Transverse colon (tissue), 4 donors: ENCODE measurements at regions not wholly inside any gene's neighbourhood (a gene's known extent, or its start where the extent isn't known, plus 50 kb on each side); places are given as distances from the start of the nearest gene placed in this dataset.

Experiments used
- DNase-seq: peaks from one replicate; pipeline ENCODE4 v3.0.0-alpha.2; 2019
- H3K27ac ChIP-seq, 4 donors: fragments of 200-600 bp; sonication (generic); 2 replicates each; pipeline ENCODE4 v1.5.1; 2016 to 2018; ENCODE audit warnings: inconsistent platforms in 4 of 4
- H3K27me3 ChIP-seq: fragments of 200-600 bp; sonication (generic); 2 replicates; pipeline ENCODE4 v1.5.1; 2017; ENCODE audit warnings: inconsistent platforms
- H3K36me3 ChIP-seq, 4 donors: fragments of 200-600 bp; sonication (generic); 2 replicates each; pipeline ENCODE4 v1.5.1; 2017 to 2019; ENCODE audit warnings: inconsistent platforms in 4 of 4
- H3K4me1 ChIP-seq, 4 donors: fragments of 200-600 bp; sonication (generic); 2 replicates each; pipeline ENCODE4 v1.5.1; 2017 to 2020; ENCODE audit warnings: inconsistent platforms in 4 of 4
- H3K4me3 ChIP-seq, 4 donors: fragments of 200-600 bp; sonication (generic); 1 replicate in 1 of 4; 2 replicates in 3 of 4; pipeline versions ENCODE4 v1.5.1 to v1.6.1; 2017 to 2019; ENCODE audit warnings: inconsistent platforms in 4 of 4
- H3K9me3 ChIP-seq, 2 donors: fragments of 200-600 bp; sonication (generic); 2 replicates each; pipeline ENCODE4 v1.5.1; 2017 to 2019; ENCODE audit warnings: inconsistent platforms in 2 of 2
- CTCF ChIP-seq, 5 experiments: fragments of 200-600 bp in 3 of 5; fragments of 450-650 bp in 2 of 5; sonication (generic) in 3 of 5; IDR thresholded peaks; 1 replicate in 2 of 5; 2 replicates in 3 of 5; pipeline ENCODE4 v1.5.1; 2016 to 2017; ENCODE audit warnings: antibody characterized with exemption in 5 of 5, inconsistent platforms in 3 of 5, mild to moderate bottlenecking in 2 of 5, moderate library complexity in 1 of 5
- EP300 ChIP-seq: sonication (generic); formaldehyde crosslinking; IDR thresholded peaks from one replicate; pipeline ENCODE4 v1.6.1; 2017; ENCODE audit warnings: antibody characterized with exemption, low read depth
- POLR2A ChIP-seq: fragments of 450-650 bp; IDR thresholded peaks from one replicate; pipeline ENCODE4 v1.6.1; 2016; ENCODE audit warnings: antibody characterized with exemption, mild to moderate bottlenecking, moderate library complexity
- POLR2AphosphoS5 ChIP-seq, 3 donors: sonication (generic); formaldehyde crosslinking; IDR thresholded peaks; one replicate each; pipeline ENCODE4 v1.6.1; 2016; ENCODE audit warnings: antibody characterized with exemption in 3 of 3
- WGBS, 2 donors: methylation state at CpG; one replicate each; pipeline ENCODE4 v1.1.5; 2018; ENCODE audit warnings: low coverage in 1 of 2; 5-methylcytosine and 5-hydroxymethylcytosine counted together
- in situ Hi-C, 4 donors: fragments of 200-750 bp; cut with MboI; loops; one replicate each; pipeline versions ENCODE4 v1.15.0 to v1.15.1; 2017; ENCODE audit warnings: low sequenced_read_pairs in 3 of 4, low pct_ligation_motif_present in 1 of 4, low pct_unique_long_range_greater_than_20kb in 1 of 4
- intact Hi-C: fragments of 100-400 bp; cut with DNase I; formaldehyde crosslinking; loops from one replicate; pipeline ENCODE4 v1.15.1; 2023; ENCODE audit warnings: low total_unique reads

DNA sequence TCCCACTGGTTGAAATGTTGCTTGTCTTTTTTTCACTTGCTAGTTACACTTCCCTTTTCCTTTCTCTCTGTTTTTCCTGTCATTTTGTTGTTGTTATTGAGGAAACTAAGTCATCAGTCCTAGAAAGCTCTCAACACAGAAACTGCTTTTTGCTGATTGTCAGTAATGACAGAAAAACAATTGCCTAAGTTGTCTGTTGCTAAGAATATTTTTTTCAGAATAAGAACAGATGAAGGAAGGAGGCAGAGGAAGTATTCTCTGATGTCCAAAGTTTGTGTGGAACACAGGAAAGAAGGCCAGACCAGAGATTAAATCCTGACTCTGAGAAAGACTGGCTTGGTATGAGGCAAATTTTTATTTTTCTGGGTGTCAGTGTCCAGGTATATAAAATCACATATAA lies 163.3 kb downstream of the CASP12 start:
- in situ Hi-C loops: no loop called here

GRCh38 chr11:104731890-104732289 lies 166.4 kb downstream of the CASP12 start:
- WGBS, 2 donors: 56 to 61% methylated on average over 1 of the region's 1 CpG
- in situ Hi-C loops: no loop called here
- no peaks in the 10 kb centered on the region for H3K9me3 ChIP-seq
- intact Hi-C loops: no loop called here
- no peaks in the 10 kb centered on the region for H3K4me1 ChIP-seq
- TF ChIP-seq EP300 (no peak), POLR2A (no peak), CTCF (IDR thresholded peaks at IDR 0.05) (no peak), POLR2AphosphoS5 (IDR thresholded peaks at IDR 0.05) (no peak)
- no peak overlapping the region for H3K4me3 ChIP-seq
- no peaks in the 10 kb centered on the region for H3K36me3 ChIP-seq
- DNase-seq: no peak
- H3K27ac ChIP-seq: no peak overlapping the region
- no peaks in the 10 kb centered on the region for H3K27me3 ChIP-seq

More for the DNA sequence above, 163.3 kb downstream of the CASP12 start:
- H3K4me3 ChIP-seq: no peak overlapping the region
- no peaks in the 10 kb centered on the region for H3K36me3 ChIP-seq
- no peak for DNase-seq
- no peaks in the 10 kb centered on the region for H3K4me1 ChIP-seq
- H3K9me3 ChIP-seq: no peaks in the 10 kb centered on the region
- no peak overlapping the region for H3K27ac ChIP-seq
- intact Hi-C loops: no loop called here
- H3K27me3 ChIP-seq: no peaks in the 10 kb centered on the region
- no peak for TF ChIP-seq POLR2A
- TF ChIP-seq POLR2AphosphoS5 (IDR thresholded peaks at IDR 0.05): no peak
- TF ChIP-seq EP300: no peak
- TF ChIP-seq CTCF (IDR thresholded peaks at IDR 0.05): no peak

DNA sequence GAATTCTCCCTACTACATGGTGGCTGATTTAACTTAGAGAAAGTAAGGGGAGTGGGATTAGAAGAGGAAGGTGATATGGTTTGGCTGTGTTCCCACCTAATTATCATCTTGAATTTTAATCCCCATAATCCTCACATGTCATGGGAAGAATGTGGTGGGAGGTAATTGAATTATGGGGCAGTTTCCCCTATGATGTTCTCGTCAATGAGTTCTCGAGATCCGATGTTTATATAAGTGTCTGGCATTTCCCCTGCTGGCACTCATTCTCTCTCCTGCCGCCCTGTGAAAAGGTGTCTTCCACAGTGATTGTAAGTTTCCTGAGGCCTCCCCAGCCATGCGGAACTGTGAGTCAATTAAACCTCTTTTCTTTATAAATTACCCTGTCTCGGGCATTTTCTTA lies 169.3 kb downstream of the CASP12 start:
- no peaks in the 10 kb centered on the region for H3K27me3 ChIP-seq
- H3K27ac ChIP-seq: no peak overlapping the region
- intact Hi-C loops: no loop called here
- H3K36me3 ChIP-seq: no peaks in the 10 kb centered on the region
- whole genome bisulfite sequencing, 2 donors: 86 to 94% methylated on average over 4 to 6 of the region's 6 CpGs
- in situ Hi-C loops: no loop called here
- no peaks in the 10 kb centered on the region for H3K4me1 ChIP-seq
- H3K4me3 ChIP-seq: no peak overlapping the region
- no peak for TF ChIP-seq CTCF (IDR thresholded peaks at IDR 0.05)
- TF ChIP-seq POLR2AphosphoS5 (IDR thresholded peaks at IDR 0.05): no peak
- no peak for TF ChIP-seq POLR2A
- no peak for TF ChIP-seq EP300
- no peak for DNase-seq
- no peaks in the 10 kb centered on the region for H3K9me3 ChIP-seq

GRCh38 chr11:104727768-104728167 lies 170.5 kb downstream of the CASP12 start:
- H3K4me1 ChIP-seq: no peaks in the 10 kb centered on the region
- intact Hi-C loops: no loop called here
- 46 to 50% methylated on average over 2 of the region's 2 CpGs for WGBS, 2 donors
- H3K27ac ChIP-seq: no peak overlapping the region
- DNase-seq: no peak
- H3K9me3 ChIP-seq: no peaks in the 10 kb centered on the region
- no peaks in the 10 kb centered on the region for H3K27me3 ChIP-seq
- no peak overlapping the region for H3K4me3 ChIP-seq
- H3K36me3 ChIP-seq: no peaks in the 10 kb centered on the region
- in situ Hi-C loops: no loop called here
- TF ChIP-seq EP300 (no peak), POLR2A (no peak), POLR2AphosphoS5 (IDR thresholded peaks at IDR 0.05) (no peak), CTCF (IDR thresholded peaks at IDR 0.05) (no peak)
